ENCODE measurements at regions not wholly inside any gene's neighbourhood (a gene's known extent, or its start where the extent isn't known, plus 50 kb on each side); places are given as distances from the start of the nearest gene placed in this dataset.

GRCh38 chr13:85671336-85671735 is 127.9 kb downstream of the SLITRK6 start:
- no peaks in the 10 kb centered on the region for H3K27me3 ChIP-seq (replicated peaks in 1 of 2; ENCODE audit: control insufficient read depth in 2 of 2, extremely low read depth in 1 of 2, insufficient read depth in 2 of 2, low read length in 1 of 2)
- CTCF ChIA-PET = no interaction called here
- 75% methylated on average over 1 of the region's 3 CpGs for WGBS (ENCODE audit: insufficient coverage)

GRCh38 chr13:85666356-85666755 is 132.9 kb downstream of the SLITRK6 start:
- Mint-ChIP-seq H3K4me1 (no peaks in the 10 kb centered on the region), H3K27me3 (no peaks in the 10 kb centered on the region), H3K36me3 (no peaks in the 10 kb centered on the region), H3K27ac (no peak overlapping the region), H3K4me3 (no peak overlapping the region), H3K9me3 (peaks cover 3 to 29% (median 11%) of the 10 kb centered on the region in 3 donors)
- POLR2A ChIA-PET = no interaction called here
- H3K9me3 ChIP-seq = no peaks in the 10 kb centered on the region
- no peaks in the 10 kb centered on the region for H3K27me3 ChIP-seq (replicated peaks in 1 of 2; ENCODE audit: control insufficient read depth in 2 of 2, extremely low read depth in 1 of 2, insufficient read depth in 2 of 2, low read length in 1 of 2)
- H3K36me3 ChIP-seq (ENCODE audit: control insufficient read depth in 2 of 2, extremely low read depth in 1 of 2, insufficient read depth in 1 of 2, low read length in 1 of 2) = no peaks in the 10 kb centered on the region
- H3K4me3 ChIP-seq (ENCODE audit: control insufficient read depth in 1 of 2, extremely low read depth in 1 of 2, low read length in 1 of 2) = no peak overlapping the region
- no peak overlapping the region for H3K27ac ChIP-seq (ENCODE audit: low read length)
- no peaks in the 10 kb centered on the region for H3K4me1 ChIP-seq (ENCODE audit: control insufficient read depth in 1 of 2, extremely low read depth in 1 of 2, insufficient read depth in 2 of 2, low read length in 2 of 2)
- WGBS (ENCODE audit: insufficient coverage) = no CpG with 5 or more reads among the region's 3 CpGs
- CTCF ChIA-PET = no interaction called here
- DNase-seq = no peak
- ATAC-seq (replicated peaks in 1 of 4) = no peak

More at GRCh38 chr13:85671336-85671735, 127.9 kb downstream of the SLITRK6 start:
- Histone ChIP-seq H3K9me3 (no peaks in the 10 kb centered on the region), H3K36me3 (ENCODE audit: control insufficient read depth in 2 of 2, extremely low read depth in 1 of 2, insufficient read depth in 1 of 2, low read length in 1 of 2) (no peaks in the 10 kb centered on the region), H3K4me3 (ENCODE audit: control insufficient read depth in 1 of 2, extremely low read depth in 1 of 2, low read length in 1 of 2) (no peak overlapping the region), H3K4me1 (ENCODE audit: control insufficient read depth in 1 of 2, extremely low read depth in 1 of 2, insufficient read depth in 2 of 2, low read length in 2 of 2) (no peaks in the 10 kb centered on the region), H3K27ac (ENCODE audit: low read length) (no peak overlapping the region)
- Mint-ChIP-seq H3K27ac (no peak overlapping the region), H3K4me1 (no peaks in the 10 kb centered on the region), H3K36me3 (no peaks in the 10 kb centered on the region), H3K27me3 (no peaks in the 10 kb centered on the region), H3K9me3 (peaks cover 13 to 34% (median 20%) of the 10 kb centered on the region in 3 donors), H3K4me3 (no peak overlapping the region)
- POLR2A ChIA-PET = no interaction called here
- no peak for DNase-seq
- ATAC-seq (replicated peaks in 1 of 4) = no peak

GRCh38 chr13:85665286-85665685 is 133.9 kb downstream of the SLITRK6 start:
- POLR2A ChIA-PET = no interaction called here
- peaks cover 3 to 31% (median 7%) of the 10 kb centered on the region in 3 donors for H3K9me3 Mint-ChIP-seq
- H3K9me3 ChIP-seq = no peaks in the 10 kb centered on the region
- H3K4me1 ChIP-seq (ENCODE audit: control insufficient read depth in 1 of 2, extremely low read depth in 1 of 2, insufficient read depth in 2 of 2, low read length in 2 of 2) = no peaks in the 10 kb centered on the region
- no peak overlapping the region for H3K4me3 ChIP-seq (ENCODE audit: control insufficient read depth in 1 of 2, extremely low read depth in 1 of 2, low read length in 1 of 2)
- H3K27me3 Mint-ChIP-seq = no peaks in the 10 kb centered on the region
- no peaks in the 10 kb centered on the region for H3K27me3 ChIP-seq (replicated peaks in 1 of 2; ENCODE audit: control insufficient read depth in 2 of 2, extremely low read depth in 1 of 2, insufficient read depth in 2 of 2, low read length in 1 of 2)
- H3K27ac ChIP-seq (ENCODE audit: low read length) = no peak overlapping the region
- no peaks in the 10 kb centered on the region for H3K4me1 Mint-ChIP-seq
- CTCF ChIA-PET = no interaction called here
- H3K4me3 Mint-ChIP-seq = no peak overlapping the region
- H3K36me3 Mint-ChIP-seq = no peaks in the 10 kb centered on the region
- ATAC-seq (replicated peaks in 1 of 4) (no peak), DNase-seq (no peak)
- no peak overlapping the region for H3K27ac Mint-ChIP-seq
- WGBS (ENCODE audit: insufficient coverage) = no CpG with 5 or more reads among the region's 4 CpGs
- no peaks in the 10 kb centered on the region for H3K36me3 ChIP-seq (ENCODE audit: control insufficient read depth in 2 of 2, extremely low read depth in 1 of 2, insufficient read depth in 1 of 2, low read length in 1 of 2)

- no peaks in the 10 kb centered on the region for H3K27me3 Mint-ChIP-seq
- no peak overlapping the region for H3K4me3 Mint-ChIP-seq
- peaks cover 3 to 29% (median 4%) of the 10 kb centered on the region in 3 donors for H3K9me3 Mint-ChIP-seq
- CTCF ChIA-PET = no interaction called here
- DNase-seq (no peak), ATAC-seq (replicated peaks in 1 of 4) (no peak)
- H3K36me3 Mint-ChIP-seq = no peaks in the 10 kb centered on the region
- no CpG with 5 or more reads among the region's 1 CpG for WGBS (ENCODE audit: insufficient coverage)
- POLR2A ChIA-PET = no interaction called here
- H3K4me1 Mint-ChIP-seq = no peaks in the 10 kb centered on the region
- H3K9me3 ChIP-seq = no peaks in the 10 kb centered on the region
- no peak overlapping the region for H3K27ac ChIP-seq (ENCODE audit: low read length)
- H3K36me3 ChIP-seq (ENCODE audit: control insufficient read depth in 2 of 2, extremely low read depth in 1 of 2, insufficient read depth in 1 of 2, low read length in 1 of 2) = no peaks in the 10 kb centered on the region
- H3K4me3 ChIP-seq (ENCODE audit: control insufficient read depth in 1 of 2, extremely low read depth in 1 of 2, low read length in 1 of 2) = no peak overlapping the region
- no peaks in the 10 kb centered on the region for H3K4me1 ChIP-seq (ENCODE audit: control insufficient read depth in 1 of 2, extremely low read depth in 1 of 2, insufficient read depth in 2 of 2, low read length in 2 of 2)
- H3K27me3 ChIP-seq (replicated peaks in 1 of 2; ENCODE audit: control insufficient read depth in 2 of 2, extremely low read depth in 1 of 2, insufficient read depth in 2 of 2, low read length in 1 of 2) = no peaks in the 10 kb centered on the region
- H3K27ac Mint-ChIP-seq = no peak overlapping the region
Observed at GRCh38 chr13:85663856-85664255, 135.4 kb downstream of the SLITRK6 start.

- no peaks in the 10 kb centered on the region for H3K36me3 Mint-ChIP-seq
- no peaks in the 10 kb centered on the region for H3K4me1 Mint-ChIP-seq
- H3K27me3 Mint-ChIP-seq = no peaks in the 10 kb centered on the region
- H3K9me3 Mint-ChIP-seq = peaks cover 3 to 23% (median 4%) of the 10 kb centered on the region in 3 donors
- Histone ChIP-seq H3K27ac (ENCODE audit: low read length) (no peak overlapping the region), H3K4me1 (ENCODE audit: control insufficient read depth in 1 of 2, extremely low read depth in 1 of 2, insufficient read depth in 2 of 2, low read length in 2 of 2) (no peaks in the 10 kb centered on the region), H3K4me3 (ENCODE audit: control insufficient read depth in 1 of 2, extremely low read depth in 1 of 2, low read length in 1 of 2) (no peak overlapping the region), H3K9me3 (no peaks in the 10 kb centered on the region), H3K27me3 (replicated peaks in 1 of 2; ENCODE audit: control insufficient read depth in 2 of 2, extremely low read depth in 1 of 2, insufficient read depth in 2 of 2, low read length in 1 of 2) (no peaks in the 10 kb centered on the region), H3K36me3 (ENCODE audit: control insufficient read depth in 2 of 2, extremely low read depth in 1 of 2, insufficient read depth in 1 of 2, low read length in 1 of 2) (no peaks in the 10 kb centered on the region)
- H3K4me3 Mint-ChIP-seq = no peak overlapping the region
- DNase-seq (no peak), ATAC-seq (replicated peaks in 1 of 4) (no peak)
- H3K27ac Mint-ChIP-seq = no peak overlapping the region
- ChIA-PET CTCF (no interaction called here), POLR2A (no interaction called here)
Observed at GRCh38 chr13:85662186-85662585, 137.0 kb downstream of the SLITRK6 start.

- no peak overlapping the region for H3K27ac ChIP-seq (ENCODE audit: low read length)
- no peaks in the 10 kb centered on the region for H3K9me3 ChIP-seq
- H3K4me3 ChIP-seq (ENCODE audit: control insufficient read depth in 1 of 2, extremely low read depth in 1 of 2, low read length in 1 of 2) = no peak overlapping the region
- ATAC-seq (replicated peaks in 1 of 4) (no peak), DNase-seq (no peak)
- no peaks in the 10 kb centered on the region for H3K27me3 ChIP-seq (replicated peaks in 1 of 2; ENCODE audit: control insufficient read depth in 2 of 2, extremely low read depth in 1 of 2, insufficient read depth in 2 of 2, low read length in 1 of 2)
- ChIA-PET POLR2A (no interaction called here), CTCF (no interaction called here)
- peaks cover 3 to 22% (median 4%) of the 10 kb centered on the region in 3 donors for H3K9me3 Mint-ChIP-seq
- H3K36me3 ChIP-seq (ENCODE audit: control insufficient read depth in 2 of 2, extremely low read depth in 1 of 2, insufficient read depth in 1 of 2, low read length in 1 of 2) = no peaks in the 10 kb centered on the region
- no peaks in the 10 kb centered on the region for H3K4me1 Mint-ChIP-seq
- no peaks in the 10 kb centered on the region for H3K27me3 Mint-ChIP-seq
- H3K36me3 Mint-ChIP-seq = no peaks in the 10 kb centered on the region
- no peaks in the 10 kb centered on the region for H3K4me1 ChIP-seq (ENCODE audit: control insufficient read depth in 1 of 2, extremely low read depth in 1 of 2, insufficient read depth in 2 of 2, low read length in 2 of 2)
- no peak overlapping the region for H3K27ac Mint-ChIP-seq
- no peak overlapping the region for H3K4me3 Mint-ChIP-seq
Observed at GRCh38 chr13:85661675-85662074, 137.5 kb downstream of the SLITRK6 start.

- H3K9me3 Mint-ChIP-seq = peaks cover 3 to 22% (median 4%) of the 10 kb centered on the region in 3 donors
- no peaks in the 10 kb centered on the region for H3K36me3 Mint-ChIP-seq
- DNase-seq (no peak), ATAC-seq (replicated peaks in 1 of 4) (no peak)
- Histone ChIP-seq H3K27me3 (replicated peaks in 1 of 2; ENCODE audit: control insufficient read depth in 2 of 2, extremely low read depth in 1 of 2, insufficient read depth in 2 of 2, low read length in 1 of 2) (no peaks in the 10 kb centered on the region), H3K9me3 (no peaks in the 10 kb centered on the region), H3K36me3 (ENCODE audit: control insufficient read depth in 2 of 2, extremely low read depth in 1 of 2, insufficient read depth in 1 of 2, low read length in 1 of 2) (no peaks in the 10 kb centered on the region), H3K4me1 (ENCODE audit: control insufficient read depth in 1 of 2, extremely low read depth in 1 of 2, insufficient read depth in 2 of 2, low read length in 2 of 2) (no peaks in the 10 kb centered on the region), H3K4me3 (ENCODE audit: control insufficient read depth in 1 of 2, extremely low read depth in 1 of 2, low read length in 1 of 2) (no peak overlapping the region), H3K27ac (ENCODE audit: low read length) (no peak overlapping the region)
- 60% methylated on average over 1 of the region's 4 CpGs for WGBS (ENCODE audit: insufficient coverage)
- CTCF ChIA-PET = no interaction called here
- POLR2A ChIA-PET = no interaction called here
- H3K4me3 Mint-ChIP-seq = no peak overlapping the region
- H3K27ac Mint-ChIP-seq = no peak overlapping the region
- H3K27me3 Mint-ChIP-seq = no peaks in the 10 kb centered on the region
- no peaks in the 10 kb centered on the region for H3K4me1 Mint-ChIP-seq
Observed at GRCh38 chr13:85659493-85659892, 139.7 kb downstream of the SLITRK6 start.
